Stimulated activated naive CD8-positive, alpha-beta T cell treated with anti-CD3 and anti-CD28 coated beads, Interleukin-15, amount 100 ng/mL, for 72 hours (primary cell): ENCODE measurements at regions not wholly inside any gene's neighbourhood (a gene's known extent, or its start where the extent isn't known, plus 50 kb on each side); places are given as distances from the start of the nearest gene placed in this dataset.
"Not testable (repeated sequence)": the region's sequence is repeated elsewhere in the genome, so short reads cannot be mapped to it uniquely, and the experiment has no call there.

Experiments
- ATAC-seq: fragments of 150-1000 bp; cut with Tn5 transposase; 2 replicates; pipeline ENCODE4 v1.10.0; 2021; ENCODE audit warnings: mild to moderate bottlenecking, moderate library complexity
- DNase-seq, 2 donors: peaks; one replicate each; pipeline ENCODE4 v3.0.0; 2021 to 2022
- H3K27ac Mint-ChIP-seq, 2 donors: one replicate each; pipeline ENCODE4 v1.8.0; 2022; ENCODE audit warnings: mild to moderate bottlenecking in 2 of 2, mixed read lengths in 2 of 2, moderate library complexity in 2 of 2
- H3K27me3 Mint-ChIP-seq: one replicate; pipeline ENCODE4 v1.8.0; 2022; ENCODE audit warnings: mixed read lengths
- H3K4me1 Mint-ChIP-seq: one replicate; pipeline ENCODE4 v1.8.0; 2022; ENCODE audit warnings: mild to moderate bottlenecking, mixed read lengths
- H3K4me3 Mint-ChIP-seq, 2 donors: one replicate each; pipeline ENCODE4 v1.8.0; 2022; ENCODE audit warnings: mild to moderate bottlenecking in 2 of 2, mixed read lengths in 2 of 2, moderate library complexity in 1 of 2
- H3K9me3 Mint-ChIP-seq, 2 donors: one replicate each; pipeline ENCODE4 v1.8.0; 2022; ENCODE audit warnings: mixed read lengths in 2 of 2

GRCh38 chr2:242085941-242086621, 216.6 kb downstream of the RTP5 start:
- Mint-ChIP-seq H3K4me3 (peak overlapping the region; percentile 49 to 79), H3K4me1 (peaks cover 35% of the 10 kb centered on the region), H3K27me3 (peaks cover 7% of the 10 kb centered on the region), H3K9me3 (no peaks in the 10 kb centered on the region), H3K27ac (peak overlapping the region in 1 of 2 donors; percentile 87)
- DNase-seq: peak; percentile 16 to 67
- ATAC-seq: peak; percentile 81

- ATAC-seq: peak; percentile 33
- H3K27ac Mint-ChIP-seq: peak overlapping the region in 1 of 2 donors; percentile 97
- not testable (repeated sequence) for H3K27me3 Mint-ChIP-seq, H3K9me3 Mint-ChIP-seq, DNase-seq
- peaks cover 35% of the 10 kb centered on the region for H3K4me1 Mint-ChIP-seq
- H3K4me3 Mint-ChIP-seq: peak overlapping the region; percentile 91 to 97
These were observed 218.5 kb downstream of the RTP5 start for GRCh38 chr2:242088044-242088443.

DNA sequence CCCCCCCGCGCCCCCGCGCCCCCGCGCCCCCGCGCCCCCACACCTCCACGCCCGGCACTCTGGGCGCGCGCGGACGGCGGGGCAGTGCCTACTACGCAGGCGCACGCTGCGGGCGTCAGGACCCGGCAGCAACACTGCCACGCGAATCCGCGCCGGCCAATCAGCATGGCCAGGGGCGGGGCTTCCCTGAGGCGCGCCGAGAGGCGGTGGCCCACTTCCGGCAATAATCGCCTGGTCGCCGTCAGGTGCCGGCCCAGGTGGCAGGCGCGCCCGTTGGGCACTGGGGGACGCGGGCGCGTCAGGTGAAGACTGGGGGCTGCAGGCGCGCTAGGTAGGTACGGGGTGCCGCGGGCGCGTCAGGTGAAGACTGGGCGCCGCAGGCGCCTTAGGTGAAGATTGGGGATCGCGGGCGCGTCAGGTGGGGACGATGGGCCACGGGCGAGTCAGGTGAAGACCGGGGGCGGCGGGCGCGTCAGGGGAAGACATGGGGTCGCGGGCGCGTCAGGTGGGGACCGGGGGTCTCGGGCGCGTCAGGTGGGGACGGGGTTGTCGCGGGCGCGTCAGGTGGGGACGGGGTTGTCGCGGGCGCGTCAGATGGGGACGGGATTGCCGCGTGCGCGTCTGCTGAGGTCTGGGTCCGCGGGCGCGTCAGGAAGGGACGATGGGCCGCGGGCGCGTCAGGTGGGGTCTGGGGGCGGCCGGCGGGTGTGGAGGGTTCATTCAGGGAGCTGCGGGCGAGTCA, 219.1 kb downstream of the RTP5 start:
- peak overlapping the region; percentile 91 to 97 for H3K4me3 Mint-ChIP-seq
- H3K27ac Mint-ChIP-seq: peak overlapping the region; percentile 95 to 97
- H3K27me3 Mint-ChIP-seq: no peaks in the 10 kb centered on the region
- ATAC-seq (peak; percentile 86), DNase-seq (peak; percentile 91 to 93)
- peaks cover 35% of the 10 kb centered on the region for H3K4me1 Mint-ChIP-seq
- H3K9me3 Mint-ChIP-seq: no peaks in the 10 kb centered on the region

- not testable (repeated sequence) for ATAC-seq, DNase-seq, H3K27ac Mint-ChIP-seq, H3K9me3 Mint-ChIP-seq, H3K27me3 Mint-ChIP-seq
- peaks cover 35% of the 10 kb centered on the region for H3K4me1 Mint-ChIP-seq
- peak overlapping the region; percentile 91 to 97 for H3K4me3 Mint-ChIP-seq
These were observed 219.7 kb downstream of the RTP5 start for GRCh38 chr2:242089213-242089549.

GRCh38 chr2:242097278-242097677, 227.7 kb downstream of the RTP5 start:
- not testable (repeated sequence) for H3K4me1 Mint-ChIP-seq, H3K27me3 Mint-ChIP-seq, DNase-seq, ATAC-seq, H3K4me3 Mint-ChIP-seq, H3K9me3 Mint-ChIP-seq
- H3K27ac Mint-ChIP-seq: peak overlapping the region in 1 of 2 donors; percentile 56

DNA sequence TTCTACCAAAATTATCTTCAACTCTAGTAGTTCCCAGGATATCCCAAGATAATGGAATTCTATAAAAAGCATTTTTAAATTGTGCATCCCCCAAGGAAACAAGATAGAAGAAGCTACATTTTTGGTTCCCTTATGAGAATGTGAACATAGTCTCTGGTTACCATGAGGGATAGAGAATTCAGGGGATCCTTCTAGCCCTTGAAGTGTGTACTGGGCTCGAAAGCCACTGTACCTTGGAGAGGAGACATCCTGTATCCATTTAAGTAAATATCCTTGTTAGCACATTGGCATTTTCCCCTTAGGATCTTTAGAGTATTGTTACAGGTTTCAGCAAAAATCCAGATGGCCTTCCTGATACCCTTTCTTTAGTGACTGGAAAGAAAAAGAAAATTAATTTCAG, 228.5 kb downstream of the RTP5 start:
- DNase-seq (no peak), ATAC-seq (no peak)
- Mint-ChIP-seq H3K27me3 (no peaks in the 10 kb centered on the region), H3K4me1 (no peaks in the 10 kb centered on the region), H3K9me3 (no peaks in the 10 kb centered on the region), H3K27ac (no peak overlapping the region), H3K4me3 (no peak overlapping the region)

DNA sequence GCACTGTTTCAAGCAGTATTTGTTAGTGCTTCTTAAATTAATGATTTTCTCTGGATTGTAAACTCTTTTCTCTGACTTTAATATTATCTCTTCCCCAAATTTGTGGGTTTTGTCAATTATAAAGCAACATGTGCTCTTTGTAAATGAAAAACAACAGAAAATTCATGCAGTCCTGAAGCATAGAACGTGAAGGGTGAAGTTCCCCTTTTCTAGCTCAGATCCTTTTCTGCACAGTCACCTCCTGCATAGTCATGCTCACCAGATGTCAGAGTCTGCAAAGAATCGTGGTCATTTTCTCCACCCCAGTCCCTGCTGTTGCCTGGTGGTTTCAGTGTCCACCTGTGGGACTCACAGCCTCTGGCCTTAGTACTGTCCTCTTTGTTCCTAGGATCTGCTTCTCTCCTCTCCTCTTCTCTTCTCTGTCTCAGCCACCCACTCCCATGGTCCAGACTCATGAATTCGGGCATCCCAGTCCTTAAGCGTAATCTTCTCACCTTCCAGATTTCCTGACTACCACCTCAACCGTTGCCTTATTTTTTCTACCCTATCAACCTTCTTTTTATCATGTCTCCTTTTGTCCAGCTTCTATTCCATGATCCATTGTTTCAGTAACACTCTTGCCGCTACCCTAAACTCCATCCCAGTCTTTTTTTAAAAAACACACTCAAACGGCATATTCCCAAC, 229.1 kb downstream of the RTP5 start:
- ATAC-seq: no peak
- no peaks in the 10 kb centered on the region for H3K4me1 Mint-ChIP-seq
- H3K27me3 Mint-ChIP-seq: no peaks in the 10 kb centered on the region
- DNase-seq: no peak
- H3K27ac Mint-ChIP-seq: peak overlapping the region in 1 of 2 donors; percentile 10
- no peaks in the 10 kb centered on the region for H3K9me3 Mint-ChIP-seq
- no peak overlapping the region for H3K4me3 Mint-ChIP-seq

DNA sequence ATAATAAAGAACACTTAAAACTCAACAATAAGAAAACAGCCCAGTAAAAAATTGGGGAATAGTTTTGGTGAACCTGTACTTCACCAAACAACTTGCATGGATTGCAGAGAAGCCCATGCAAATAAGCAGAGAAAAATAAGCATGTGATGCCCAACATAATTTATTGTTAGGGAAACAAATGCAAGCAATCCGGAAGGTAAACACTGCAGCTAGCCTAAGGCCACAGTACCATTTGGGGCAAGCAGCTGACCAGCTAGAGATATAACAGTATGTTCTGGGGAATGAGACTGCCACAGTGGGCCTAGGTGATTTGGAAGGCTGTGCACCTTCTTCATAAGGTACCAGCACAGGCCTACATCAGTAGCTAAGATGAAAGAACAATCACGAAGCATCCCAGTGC, 233.6 kb downstream of the RTP5 start:
- DNase-seq, H3K4me3 Mint-ChIP-seq, ATAC-seq, H3K27me3 Mint-ChIP-seq, H3K4me1 Mint-ChIP-seq, H3K27ac Mint-ChIP-seq, H3K9me3 Mint-ChIP-seq: not testable (repeated sequence)

DNA sequence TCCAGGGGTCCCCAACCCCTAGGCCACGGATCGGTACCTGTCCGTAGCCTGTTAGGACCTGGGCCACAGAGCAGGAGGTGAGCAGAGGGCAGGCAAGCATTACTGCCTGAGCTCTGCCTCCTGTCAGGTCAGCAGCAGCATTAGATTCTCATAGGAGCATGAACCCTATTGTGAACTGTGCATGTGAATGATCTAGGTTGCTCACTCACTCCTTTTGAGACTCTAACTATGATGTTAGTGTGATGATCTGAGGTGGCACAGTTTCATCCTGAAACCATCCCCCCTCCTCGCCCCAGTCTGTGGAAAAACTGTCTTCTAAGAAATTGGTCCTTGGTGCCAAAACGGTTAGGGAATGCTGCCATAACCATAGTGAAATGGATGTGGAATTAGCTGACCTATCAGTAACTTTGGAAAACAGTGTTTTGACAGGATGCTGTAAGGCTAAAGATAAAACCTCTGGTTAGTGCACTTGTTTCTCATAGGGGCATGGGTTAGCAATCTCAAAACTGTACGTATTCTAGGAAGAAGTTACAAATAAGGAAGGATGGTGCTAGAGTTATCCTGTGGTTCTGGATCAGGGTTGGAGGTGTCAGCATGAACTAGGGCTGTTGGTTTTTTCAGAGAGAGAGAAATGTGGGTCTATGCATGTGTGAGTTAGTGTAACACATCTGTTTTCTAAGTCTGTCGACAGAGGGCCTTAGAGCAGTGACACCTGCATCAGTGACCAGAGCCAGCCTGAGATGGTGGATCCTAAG, 234.8 kb downstream of the RTP5 start:
- H3K4me3 Mint-ChIP-seq, H3K9me3 Mint-ChIP-seq, DNase-seq, ATAC-seq, H3K27ac Mint-ChIP-seq, H3K4me1 Mint-ChIP-seq, H3K27me3 Mint-ChIP-seq: not testable (repeated sequence)

- not testable (repeated sequence) for ATAC-seq, H3K4me1 Mint-ChIP-seq, H3K4me3 Mint-ChIP-seq, DNase-seq, H3K27ac Mint-ChIP-seq, H3K9me3 Mint-ChIP-seq, H3K27me3 Mint-ChIP-seq
These were observed 237.5 kb downstream of the RTP5 start for GRCh38 chr2:242107065-242107464.

- not testable (repeated sequence) for H3K4me1 Mint-ChIP-seq, DNase-seq, H3K4me3 Mint-ChIP-seq, ATAC-seq, H3K27me3 Mint-ChIP-seq, H3K9me3 Mint-ChIP-seq, H3K27ac Mint-ChIP-seq
These were observed 239.4 kb downstream of the RTP5 start for GRCh38 chr2:242108797-242109500.

- not testable (repeated sequence) for H3K27ac Mint-ChIP-seq, H3K4me3 Mint-ChIP-seq, DNase-seq, ATAC-seq, H3K27me3 Mint-ChIP-seq, H3K4me1 Mint-ChIP-seq, H3K9me3 Mint-ChIP-seq
These were observed 240.3 kb downstream of the RTP5 start for GRCh38 chr2:242109819-242110218.

- not testable (repeated sequence) for H3K4me1 Mint-ChIP-seq, ATAC-seq, H3K27ac Mint-ChIP-seq, H3K27me3 Mint-ChIP-seq, DNase-seq, H3K9me3 Mint-ChIP-seq, H3K4me3 Mint-ChIP-seq
These were observed 242.4 kb downstream of the RTP5 start for GRCh38 chr2:242111954-242112353.

DNA sequence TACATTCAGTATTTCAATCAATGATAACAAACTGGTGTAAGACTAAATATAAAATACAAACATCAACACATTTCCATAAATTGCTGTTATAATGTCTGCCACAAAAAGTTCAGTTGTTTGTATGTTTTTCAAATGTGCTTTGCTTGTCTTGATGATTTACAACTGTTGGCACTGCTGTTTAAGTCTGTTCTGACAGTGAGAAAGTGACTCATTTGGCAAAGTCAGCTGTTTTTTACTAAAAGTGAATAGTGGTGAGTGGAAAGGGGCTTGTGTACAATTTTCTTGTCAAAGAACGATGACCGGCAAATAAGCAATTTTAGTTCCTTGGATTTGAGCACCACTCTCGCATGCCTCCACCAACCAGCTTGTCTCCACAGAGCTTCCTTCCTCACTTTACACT, 244.0 kb downstream of the RTP5 start:
- not testable (repeated sequence) for H3K27me3 Mint-ChIP-seq, DNase-seq, H3K4me3 Mint-ChIP-seq, H3K4me1 Mint-ChIP-seq, H3K9me3 Mint-ChIP-seq, ATAC-seq, H3K27ac Mint-ChIP-seq

DNA sequence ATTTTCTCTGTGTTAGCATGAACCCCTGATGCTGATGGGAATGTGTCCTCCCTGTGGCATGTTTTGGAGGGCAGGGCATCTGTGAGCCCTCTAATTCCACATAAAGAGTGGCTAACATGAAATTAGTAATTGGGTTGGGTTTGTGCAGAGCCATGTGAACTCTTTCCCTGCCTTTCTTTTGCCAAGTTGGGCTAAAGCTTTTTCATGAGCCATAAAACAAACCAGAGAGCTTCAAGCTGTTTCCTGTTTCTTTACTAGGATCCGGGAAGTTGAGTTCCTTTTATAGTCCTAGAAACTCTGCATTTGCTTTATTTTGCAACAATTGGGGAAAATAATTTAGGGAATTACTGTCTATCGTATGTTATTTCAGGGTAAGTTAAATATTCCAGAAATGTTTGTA, 247.1 kb downstream of the RTP5 start:
- H3K27me3 Mint-ChIP-seq, H3K4me3 Mint-ChIP-seq, H3K27ac Mint-ChIP-seq, H3K4me1 Mint-ChIP-seq, DNase-seq, H3K9me3 Mint-ChIP-seq, ATAC-seq: not testable (repeated sequence)
